GM04504 (cell line): ENCODE measurements at regions not wholly inside any gene's neighbourhood (a gene's known extent, or its start where the extent isn't known, plus 50 kb on each side); places are given as distances from the start of the nearest gene placed in this dataset.

ENCODE experiments used
- DNase-seq: peaks from one replicate; pipeline ENCODE4 v3.0.0-alpha.2; 2012; ENCODE audit warnings: low read depth

DNA sequence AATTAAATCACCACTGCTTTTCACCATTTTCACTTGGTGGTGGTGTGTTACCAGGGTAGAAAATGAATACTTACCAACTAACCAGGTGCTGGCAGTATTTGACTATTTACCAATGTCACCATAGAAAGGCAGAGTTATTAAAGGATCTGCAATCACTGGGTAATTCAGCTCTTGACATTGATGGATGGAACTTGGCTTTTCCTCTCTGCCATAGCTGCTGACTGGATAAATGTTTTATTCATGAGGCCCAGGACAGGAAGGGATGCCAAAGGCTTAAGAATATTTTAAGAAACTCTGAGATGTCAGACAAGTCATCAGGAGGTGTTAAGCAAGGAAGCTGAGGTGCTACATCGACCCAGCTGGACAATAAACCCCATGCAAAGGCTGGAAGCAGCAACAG lies 495.5 kb upstream of the CFAP20DC start:
- no peak for DNase-seq

DNA sequence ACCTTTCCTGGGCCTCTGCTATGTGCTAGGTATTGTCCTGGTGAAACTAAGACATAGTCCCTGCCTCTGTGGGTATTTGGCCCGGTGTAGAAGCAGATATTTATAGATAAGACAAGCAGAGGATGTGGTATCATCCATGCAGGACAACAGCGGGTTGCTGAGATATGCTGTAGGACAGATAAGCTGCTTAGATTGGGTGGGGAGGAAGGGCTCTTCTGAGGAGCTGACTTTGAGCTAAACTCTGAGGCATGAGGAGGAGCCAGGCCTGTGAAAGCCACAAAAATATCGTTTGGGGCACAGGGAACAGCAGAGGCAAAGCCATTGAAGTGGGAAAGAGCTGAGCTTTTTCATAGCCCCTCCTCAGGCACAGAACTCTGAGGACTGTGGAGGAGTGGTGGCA lies 492.5 kb upstream of the CFAP20DC start:
- DNase-seq: no peak

DNA sequence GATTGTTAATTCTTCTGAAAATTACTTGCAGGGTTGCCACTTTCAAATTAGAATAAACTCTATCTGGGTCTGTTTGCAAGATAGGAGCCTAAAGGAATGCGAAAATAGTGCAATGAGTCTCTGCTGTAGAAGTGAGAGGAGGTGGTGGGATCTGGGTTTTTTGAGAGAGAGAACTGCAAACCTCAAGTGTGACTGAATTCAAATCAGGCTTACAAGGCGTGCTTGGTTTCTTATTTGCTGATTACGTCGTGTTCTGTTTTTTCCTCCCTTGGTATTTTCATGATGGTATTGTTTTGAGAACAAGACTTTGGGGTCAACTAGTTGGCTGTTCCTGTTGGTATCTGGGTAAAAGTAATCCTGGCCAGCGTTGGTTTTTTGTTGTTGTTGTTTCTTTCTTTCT lies 490.9 kb upstream of the CFAP20DC start:
- DNase-seq: no peak

DNA sequence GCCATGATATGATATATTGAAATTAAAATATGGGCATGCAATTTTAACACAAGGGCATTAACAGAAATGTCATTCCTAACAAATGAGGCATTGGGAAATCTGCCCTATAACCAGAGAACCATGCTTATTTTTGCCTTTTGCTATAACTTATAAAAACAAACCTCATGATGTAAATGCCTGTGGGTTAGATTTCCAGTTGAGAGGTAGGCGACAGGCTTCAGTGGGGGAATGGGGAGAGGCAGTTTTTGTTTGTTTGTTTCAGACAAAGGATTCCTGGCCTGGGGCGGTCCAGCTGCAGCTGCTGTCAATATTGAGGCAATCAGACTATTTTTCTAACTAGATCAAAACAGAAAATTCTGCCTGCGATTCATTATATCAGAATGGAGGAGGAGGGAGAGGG lies 490.4 kb upstream of the CFAP20DC start:
- DNase-seq: no peak

DNA sequence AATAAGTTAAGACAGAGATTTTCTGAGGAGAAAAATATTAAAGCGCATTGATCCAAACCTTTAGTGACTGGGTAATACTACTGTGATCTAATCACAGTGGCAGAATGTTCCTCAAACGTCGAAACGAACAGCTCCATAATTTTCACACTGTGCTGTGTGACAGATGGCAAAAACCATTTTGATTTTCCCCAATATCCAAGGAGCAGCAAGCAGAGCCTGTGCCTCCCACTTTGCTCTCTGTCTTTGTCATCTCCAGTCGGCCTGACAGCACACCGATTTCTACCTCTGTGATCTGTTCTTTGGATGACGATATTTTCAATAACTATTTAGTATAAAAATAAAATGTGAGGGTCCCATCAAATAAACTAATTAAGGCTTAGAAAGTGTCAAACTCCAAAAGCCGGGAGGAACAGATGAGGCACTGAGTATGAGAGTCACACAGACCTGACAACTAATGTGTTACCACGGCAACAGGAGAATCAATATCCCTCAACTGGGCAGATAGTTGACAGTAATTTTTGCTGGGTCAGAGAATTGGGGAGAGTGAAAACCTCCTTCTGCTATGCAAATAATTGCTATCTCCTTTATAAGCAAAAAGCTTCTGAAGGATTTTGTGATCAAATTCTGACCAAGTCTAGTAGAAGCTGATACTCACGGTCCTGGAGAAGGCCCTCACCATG lies 489.1 kb upstream of the CFAP20DC start:
- DNase-seq: no peak

DNA sequence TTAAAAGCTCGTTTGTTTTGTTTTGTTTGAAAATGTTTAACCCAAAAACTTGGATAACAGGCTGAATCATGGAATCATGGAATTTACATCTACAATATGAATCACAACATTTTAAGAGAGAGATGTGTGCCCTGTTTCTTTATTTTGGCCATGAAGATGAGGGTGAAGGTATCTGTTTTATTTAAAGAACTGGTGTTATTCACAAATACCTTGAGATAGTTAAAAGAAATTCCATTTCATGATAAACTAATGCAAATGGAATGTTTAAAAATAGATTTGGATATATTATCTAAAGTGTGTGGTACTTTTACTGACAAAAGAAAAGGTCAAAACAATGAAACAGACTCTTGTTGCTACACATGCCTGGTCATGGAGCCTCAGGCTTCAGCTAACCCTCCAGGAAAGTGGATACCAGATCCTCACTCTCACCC lies 486.0 kb upstream of the CFAP20DC start:
- DNase-seq: no peak

DNA sequence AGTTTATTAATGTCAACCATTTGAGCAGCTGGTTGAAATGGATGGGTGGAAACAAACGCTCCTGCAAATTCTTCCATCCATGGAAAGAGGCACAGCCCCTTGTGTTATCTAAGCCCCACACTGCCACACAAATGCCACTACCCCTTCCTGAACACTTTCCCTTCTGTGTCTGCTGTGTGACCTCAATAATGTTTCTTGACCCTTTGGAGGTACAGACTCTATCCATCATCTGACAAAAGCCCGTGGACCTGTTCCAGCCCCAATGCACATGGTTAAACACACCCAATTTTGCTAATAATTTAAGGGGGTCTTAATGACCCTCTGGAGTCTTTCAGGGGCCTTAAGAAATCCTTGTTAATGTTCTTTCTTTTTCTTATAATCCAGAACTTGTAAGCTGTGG lies 482.2 kb upstream of the CFAP20DC start:
- no peak for DNase-seq

DNA sequence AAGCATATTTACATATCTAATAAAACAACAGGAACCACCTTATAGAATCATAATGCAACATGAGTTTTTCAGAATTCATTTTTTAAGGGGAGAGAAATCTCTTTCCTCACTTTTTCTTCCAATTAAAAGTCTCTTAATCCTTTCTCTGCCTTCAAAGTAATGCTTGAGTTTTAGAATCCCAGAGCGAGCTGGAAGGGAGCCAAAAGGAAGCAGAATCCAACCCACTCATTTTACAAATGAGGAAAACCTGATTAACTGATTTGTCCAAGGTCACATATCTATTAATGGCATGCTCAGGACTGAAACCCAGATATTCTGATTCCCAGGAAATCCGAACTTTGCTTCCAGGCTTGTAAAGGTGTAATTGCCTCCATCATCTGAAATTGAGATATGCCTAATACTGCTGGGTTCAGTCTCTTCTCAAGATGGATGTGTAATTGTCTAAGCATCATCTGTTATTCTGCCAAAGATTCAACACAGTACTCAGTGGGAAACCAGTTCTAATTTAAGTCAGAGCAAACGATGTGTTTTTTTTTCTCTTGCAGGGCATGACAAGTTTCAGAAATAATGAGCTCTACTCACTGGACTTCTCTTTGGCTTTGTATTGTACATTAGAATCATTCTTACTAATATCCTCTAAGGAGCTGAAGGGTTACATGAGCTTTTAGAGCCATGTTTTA lies 481.4 kb upstream of the CFAP20DC start:
- no peak for DNase-seq

DNA sequence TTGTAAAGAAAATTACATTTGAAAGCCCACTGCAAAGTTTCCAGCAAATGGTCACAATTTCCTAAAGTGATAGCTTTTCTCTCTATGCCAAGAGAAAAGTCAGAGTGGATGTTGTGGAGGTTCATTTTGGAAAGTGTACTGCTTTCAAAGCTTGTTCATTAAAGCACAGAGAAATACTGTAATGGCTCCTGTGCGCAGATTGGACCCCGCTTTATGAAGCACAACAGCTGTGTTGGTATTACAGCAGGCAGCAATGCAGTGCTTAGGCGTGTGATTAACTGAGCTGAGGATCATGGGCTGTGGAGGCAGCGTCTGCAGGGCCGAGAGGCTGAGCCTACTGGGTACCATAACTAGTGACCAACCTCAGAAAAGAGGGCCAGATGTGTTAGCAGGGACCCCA lies 478.4 kb upstream of the CFAP20DC start:
- no peak for DNase-seq

DNA sequence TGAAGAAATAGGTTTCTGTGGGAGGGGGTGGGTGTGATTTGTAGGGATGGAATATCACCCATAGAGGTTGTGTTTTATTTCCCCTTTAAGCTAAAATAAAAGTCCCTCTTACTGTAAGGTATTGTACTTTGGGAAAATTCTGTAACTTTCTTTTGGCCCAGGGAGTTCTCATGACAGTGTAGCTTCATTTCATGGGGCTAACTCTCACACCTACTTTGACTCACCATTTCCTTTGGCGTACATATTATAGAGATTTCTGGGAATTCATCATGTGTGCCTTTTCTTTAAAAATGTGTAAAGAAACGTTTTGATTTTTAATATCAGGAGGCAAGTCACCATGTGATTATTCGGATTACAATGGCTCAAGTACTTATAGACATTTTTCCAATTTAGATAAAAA lies 477.7 kb upstream of the CFAP20DC start:
- DNase-seq: no peak

DNA sequence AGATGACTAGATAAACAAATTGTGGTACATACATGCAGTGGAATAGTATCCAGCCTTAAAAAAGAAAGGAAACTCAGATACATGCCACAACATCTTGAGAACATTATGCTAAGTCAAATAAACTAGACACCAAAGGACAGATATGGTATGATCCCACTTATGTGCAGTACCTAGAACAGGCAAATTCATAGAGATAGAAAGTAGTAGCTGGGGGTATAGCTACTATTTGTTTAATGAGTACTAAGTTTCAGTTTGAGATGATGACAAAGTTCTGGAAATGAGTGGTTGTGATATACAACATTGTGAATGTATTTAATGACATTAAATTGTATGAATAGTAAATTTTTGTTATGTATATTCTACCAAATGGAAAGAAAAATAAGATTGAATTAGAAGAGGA lies 477.2 kb upstream of the CFAP20DC start:
- DNase-seq: no peak

DNA sequence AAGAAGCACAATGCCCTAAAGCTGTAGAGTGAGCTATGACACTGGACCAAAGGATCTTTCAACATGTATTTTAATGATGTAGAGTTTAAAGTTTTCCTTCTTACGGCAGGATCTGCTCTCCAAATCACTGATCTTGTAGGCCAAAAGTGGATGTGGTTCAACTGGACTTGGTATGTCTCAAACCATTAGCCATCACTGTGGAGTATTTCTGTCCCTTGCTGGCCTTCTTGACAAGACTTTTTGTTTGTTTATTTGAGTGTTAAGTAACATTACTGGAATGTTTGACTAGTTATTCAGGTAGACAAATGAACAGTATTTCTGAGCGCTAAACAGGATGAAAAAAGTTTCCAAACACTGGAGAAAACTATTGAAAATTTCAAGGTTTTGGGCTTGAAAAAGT lies 472.7 kb upstream of the CFAP20DC start:
- no peak for DNase-seq

DNA sequence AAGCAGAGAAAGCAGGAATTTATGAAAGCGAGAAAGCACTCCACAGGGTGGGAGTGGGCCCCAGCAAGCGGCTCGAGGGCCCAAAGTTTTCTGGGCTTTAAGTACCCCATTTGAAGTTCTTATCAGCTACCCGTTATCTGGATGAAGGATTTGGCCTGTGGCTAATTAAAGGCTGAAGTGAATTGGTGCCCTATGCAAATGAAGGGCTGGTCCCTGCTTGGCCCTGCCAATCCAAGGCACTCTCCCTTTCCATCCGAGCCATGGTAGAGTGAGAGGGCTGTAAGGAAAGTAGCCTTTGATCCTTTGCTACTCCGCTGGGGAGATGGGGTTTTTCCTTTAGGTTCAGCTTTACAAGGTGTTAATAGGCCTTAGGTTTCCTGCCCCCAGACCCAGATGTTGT lies 469.3 kb upstream of the CFAP20DC start:
- no peak for DNase-seq

DNA sequence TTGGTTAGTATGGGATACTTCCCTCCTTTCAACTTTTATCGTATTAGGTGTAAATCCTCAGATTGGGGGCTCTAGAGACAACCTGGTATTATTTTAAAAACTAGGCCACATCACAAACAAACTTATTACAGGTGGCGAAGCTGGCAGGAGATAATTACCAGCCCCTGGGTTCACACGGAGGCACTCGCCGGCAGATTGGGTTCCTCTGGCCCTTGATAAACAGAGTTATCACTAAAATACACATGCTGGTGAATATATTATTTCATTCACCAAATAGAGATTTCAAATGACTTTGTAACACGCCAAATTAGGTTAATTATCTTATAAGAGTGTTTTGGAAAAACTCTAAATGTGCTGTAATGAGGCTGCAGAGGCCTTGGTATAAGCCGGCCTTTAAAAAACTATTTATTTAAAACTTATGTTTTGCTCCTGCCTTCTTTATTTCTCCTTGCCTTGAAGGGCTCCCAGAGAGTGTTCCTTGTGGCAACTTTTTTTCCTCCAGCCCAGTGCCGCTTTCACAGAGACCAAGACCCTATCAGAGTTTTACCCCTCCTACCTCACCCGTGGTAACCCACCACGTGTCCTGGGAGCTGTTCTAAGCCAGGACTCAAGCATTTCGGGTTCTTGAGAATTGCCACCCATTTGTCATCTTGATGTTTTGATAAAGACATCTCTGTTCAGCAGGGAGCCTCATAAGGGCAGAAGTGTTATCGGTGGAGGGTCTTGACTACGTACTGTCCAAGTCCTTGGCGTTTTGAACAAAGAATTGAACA lies 468.6 kb upstream of the CFAP20DC start:
- DNase-seq: no peak

DNA sequence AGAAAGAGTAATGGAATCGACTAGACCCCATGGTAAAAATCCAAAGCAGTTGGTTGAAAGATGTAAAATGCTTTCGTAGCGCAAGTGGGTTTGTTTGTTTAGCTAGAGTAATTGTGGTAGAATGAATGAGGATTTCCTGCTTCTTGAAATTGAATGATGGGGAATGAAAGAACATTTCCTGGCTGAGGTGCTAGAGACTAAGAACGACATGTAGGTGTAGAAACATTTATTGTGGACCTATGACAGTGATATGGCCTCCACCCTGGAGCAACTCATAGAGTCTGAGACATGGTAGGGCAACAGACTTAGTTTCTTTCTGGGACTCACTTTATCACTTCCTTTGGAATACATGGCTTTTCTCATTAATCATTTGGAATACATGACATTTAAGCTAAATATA lies 467.6 kb upstream of the CFAP20DC start:
- DNase-seq: no peak

DNA sequence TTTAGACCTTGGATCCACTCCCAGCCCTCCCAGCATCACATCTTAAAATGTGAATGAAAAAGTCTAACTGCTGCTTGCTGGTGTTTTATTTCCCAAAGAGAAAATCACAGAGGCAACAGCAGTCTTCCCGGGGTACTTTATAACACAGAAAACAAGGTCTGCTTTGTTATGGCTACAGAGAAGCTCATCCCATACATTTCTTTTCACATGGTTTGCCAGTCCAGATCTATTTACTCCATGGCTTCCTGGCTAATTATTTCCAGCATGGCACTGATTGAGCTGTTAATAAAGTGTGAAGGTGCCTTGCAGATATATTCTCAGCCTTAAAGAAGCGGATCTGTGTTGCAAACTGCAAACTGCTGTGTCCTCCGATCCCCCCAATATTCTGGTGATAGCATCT lies 466.1 kb upstream of the CFAP20DC start:
- no peak for DNase-seq

DNA sequence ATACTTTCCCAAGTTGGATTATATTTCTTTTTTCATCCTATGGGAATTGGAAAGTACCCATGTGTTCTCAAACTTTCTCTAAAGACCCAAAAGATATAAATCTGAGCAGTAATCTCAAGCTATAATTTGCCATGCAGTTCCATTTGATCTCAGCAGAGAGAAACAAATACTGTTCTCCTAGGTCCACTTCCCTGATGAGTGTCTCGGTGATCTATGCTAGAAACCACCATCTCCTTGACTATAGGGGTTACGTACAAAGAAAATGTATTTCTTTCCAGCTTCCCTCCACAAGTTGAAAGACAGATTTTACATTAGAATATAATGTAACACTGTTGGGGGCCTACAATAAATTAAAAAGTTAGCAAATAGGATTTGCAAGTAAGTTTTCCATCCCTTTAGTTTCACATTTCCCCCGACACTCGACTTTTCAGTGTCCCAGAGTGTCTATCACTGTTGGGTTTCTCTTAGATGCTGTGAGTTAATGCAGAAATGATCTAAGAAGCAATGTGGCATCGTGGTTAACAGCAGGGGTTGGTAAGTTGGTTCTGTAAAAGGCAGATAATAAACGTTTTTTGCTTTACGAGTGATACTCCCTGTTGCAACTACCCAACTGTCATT lies 465.1 kb upstream of the CFAP20DC start:
- DNase-seq: no peak

DNA sequence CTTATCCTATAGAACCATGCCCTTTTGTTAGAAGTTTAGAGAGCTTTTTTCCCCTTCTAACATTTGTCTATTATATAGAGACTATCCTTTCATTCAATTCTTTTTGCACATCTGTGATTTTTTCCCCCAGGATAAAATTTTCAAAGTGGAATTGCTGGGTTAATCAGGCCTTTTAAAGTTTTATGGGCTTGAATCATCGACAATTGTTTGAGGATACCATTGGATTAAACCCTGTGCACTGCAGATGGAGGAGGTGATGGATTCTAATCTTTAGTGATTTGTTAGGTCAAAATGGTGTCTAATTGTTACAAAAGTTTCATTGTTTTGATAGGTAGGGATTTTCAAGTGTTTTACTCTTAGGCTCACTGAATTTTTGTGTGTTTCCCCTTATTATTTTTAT lies 463.7 kb upstream of the CFAP20DC start:
- no peak for DNase-seq

DNA sequence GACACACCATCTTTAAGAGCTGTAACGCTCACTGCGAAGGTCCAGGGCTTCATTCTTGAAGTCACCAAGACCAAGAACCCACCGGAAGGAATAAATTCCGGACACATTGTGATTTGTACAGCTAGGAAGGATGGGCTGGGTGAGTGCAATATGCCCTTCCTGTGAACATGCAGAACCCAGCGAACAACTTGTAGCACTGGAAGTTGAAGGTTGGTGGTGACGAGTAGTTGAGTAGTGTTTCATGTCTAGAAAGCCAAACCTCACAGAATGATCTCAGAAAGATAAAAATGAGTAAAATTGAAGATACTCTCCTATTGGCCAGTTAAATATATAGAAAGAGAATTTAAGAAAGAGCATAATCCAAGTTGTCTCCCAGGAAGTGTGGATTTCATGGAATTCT lies 462.2 kb upstream of the CFAP20DC start:
- DNase-seq: no peak

DNA sequence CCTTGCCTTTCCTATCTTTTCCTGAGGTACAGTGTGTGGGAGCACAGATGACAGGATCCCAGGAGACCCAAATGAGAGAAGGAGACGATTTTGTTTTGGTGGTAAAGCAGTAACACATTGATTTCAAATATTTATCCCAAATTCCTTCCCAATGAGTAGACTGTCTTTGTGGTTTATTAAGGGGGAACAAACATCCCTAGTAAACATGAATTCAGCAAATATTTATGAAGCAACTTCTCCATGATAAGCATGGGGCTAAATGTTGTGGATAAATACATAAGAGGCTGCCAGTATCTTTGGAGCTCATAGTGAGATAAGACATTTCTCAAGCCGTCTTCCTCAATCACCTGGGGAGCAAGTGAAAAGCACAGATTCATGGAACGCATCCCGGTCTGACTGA lies 460.8 kb upstream of the CFAP20DC start:
- peak; percentile 8 for DNase-seq

DNA sequence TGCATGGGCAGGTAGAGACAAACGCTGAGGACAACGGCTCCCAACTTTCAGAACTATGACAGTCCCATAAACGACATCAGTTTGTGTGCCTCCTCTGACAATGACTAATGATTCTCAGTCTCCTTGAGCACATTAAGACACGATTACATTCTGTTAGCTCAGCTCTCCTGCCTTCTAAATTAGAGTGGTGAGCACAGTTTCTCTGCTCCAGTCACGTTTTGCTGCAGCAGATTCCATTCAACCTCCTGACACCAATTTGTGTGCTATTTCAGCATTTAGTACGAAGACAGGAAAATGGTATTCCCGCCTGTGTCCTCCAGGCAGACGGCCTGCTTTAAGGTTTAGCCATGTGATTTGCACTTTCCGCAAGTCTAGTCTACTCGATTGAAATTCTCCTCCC lies 458.4 kb upstream of the CFAP20DC start:
- DNase-seq: no peak

DNA sequence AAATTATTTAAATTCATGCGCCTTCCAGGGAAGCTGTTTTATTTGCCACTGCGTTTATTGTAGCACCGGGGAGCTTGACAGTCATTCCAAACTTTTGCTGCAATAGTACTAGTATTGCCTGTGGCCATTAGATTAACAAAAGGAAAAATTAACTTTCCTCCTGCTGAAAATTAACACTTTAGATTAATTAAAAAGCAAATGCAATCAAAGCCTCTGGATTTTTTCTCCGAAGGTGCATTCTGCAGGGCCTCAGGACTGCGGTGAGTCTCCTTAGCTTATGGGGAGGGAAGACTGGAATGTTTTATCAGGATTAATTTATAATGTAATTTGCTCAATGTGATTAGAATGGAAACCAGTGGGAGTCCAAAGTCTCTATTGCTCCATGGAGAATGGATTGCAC lies 456.4 kb upstream of the CFAP20DC start:
- no peak for DNase-seq

DNA sequence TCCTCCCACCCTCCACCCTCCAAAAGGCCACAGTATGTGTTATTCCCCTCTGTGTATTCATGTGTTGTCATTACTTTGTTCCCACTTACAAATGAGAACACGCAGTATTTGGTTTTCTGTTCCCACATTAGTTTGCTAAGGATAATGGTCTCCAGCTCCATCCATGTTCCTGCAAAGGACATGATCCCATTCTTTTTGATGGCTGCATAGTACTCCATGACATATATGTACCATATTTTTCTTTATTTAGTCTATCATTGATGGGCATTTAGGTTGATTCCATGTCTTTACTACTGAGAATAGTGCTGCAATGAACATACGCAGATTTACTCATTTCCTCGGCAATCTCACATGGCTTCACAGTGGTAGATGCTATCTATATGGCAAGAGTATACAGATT lies 453.6 kb upstream of the CFAP20DC start:
- no peak for DNase-seq
